ENCODE measurements at regions not wholly inside any gene's neighbourhood (a gene's known extent, or its start where the extent isn't known, plus 50 kb on each side); places are given as distances from the start of the nearest gene placed in this dataset.

DNA sequence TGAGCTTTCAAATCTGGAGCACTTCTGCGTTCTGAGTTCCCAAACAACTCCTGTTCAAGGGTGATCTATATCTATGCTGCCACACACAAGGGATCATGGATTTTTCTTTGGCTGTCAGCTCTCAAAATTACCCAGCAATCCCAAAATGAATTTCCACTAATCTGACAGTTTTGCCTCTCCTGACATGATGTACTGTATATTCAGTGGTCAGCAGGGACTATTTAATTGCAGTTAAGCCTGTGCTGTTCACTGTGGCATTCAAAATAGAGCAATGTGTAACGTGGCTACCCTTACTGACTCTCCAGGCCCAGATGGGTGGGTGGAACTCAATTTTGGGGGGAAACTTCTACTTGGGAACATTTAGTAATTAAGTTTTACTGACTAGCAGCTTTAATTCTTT, 283.8 kb upstream of the TSHZ2 start:
- TF ChIP-seq, protein P1, sequence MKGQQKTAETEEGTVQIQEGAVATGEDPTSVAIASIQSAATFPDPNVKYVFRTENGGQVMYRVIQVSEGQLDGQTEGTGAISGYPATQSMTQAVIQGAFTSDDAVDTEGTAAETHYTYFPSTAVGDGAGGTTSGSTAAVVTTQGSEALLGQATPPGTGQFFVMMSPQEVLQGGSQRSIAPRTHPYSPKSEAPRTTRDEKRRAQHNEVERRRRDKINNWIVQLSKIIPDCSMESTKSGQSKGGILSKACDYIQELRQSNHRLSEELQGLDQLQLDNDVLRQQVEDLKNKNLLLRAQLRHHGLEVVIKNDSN (CRISPR knock-in tag; IDR thresholded peaks at IDR 0.05), result no peak
- TF ChIP-seq ZNF232 (CRISPR knock-in tag; IDR thresholded peaks at IDR 0.05), result no peak
- TF ChIP-seq ZNF317 (CRISPR knock-in tag; IDR thresholded peaks at IDR 0.05; ENCODE audit: borderline replicate concordance, low read depth), result no peak
- TF ChIP-seq, protein P2, sequence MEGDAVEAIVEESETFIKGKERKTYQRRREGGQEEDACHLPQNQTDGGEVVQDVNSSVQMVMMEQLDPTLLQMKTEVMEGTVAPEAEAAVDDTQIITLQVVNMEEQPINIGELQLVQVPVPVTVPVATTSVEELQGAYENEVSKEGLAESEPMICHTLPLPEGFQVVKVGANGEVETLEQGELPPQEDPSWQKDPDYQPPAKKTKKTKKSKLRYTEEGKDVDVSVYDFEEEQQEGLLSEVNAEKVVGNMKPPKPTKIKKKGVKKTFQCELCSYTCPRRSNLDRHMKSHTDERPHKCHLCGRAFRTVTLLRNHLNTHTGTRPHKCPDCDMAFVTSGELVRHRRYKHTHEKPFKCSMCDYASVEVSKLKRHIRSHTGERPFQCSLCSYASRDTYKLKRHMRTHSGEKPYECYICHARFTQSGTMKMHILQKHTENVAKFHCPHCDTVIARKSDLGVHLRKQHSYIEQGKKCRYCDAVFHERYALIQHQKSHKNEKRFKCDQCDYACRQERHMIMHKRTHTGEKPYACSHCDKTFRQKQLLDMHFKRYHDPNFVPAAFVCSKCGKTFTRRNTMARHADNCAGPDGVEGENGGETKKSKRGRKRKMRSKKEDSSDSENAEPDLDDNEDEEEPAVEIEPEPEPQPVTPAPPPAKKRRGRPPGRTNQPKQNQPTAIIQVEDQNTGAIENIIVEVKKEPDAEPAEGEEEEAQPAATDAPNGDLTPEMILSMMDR (IDR thresholded peaks at IDR 0.05), result no peak
- TF ChIP-seq, protein P3, sequence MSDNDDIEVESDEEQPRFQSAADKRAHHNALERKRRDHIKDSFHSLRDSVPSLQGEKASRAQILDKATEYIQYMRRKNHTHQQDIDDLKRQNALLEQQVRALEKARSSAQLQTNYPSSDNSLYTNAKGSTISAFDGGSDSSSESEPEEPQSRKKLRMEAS (CRISPR knock-in tag; IDR thresholded peaks at IDR 0.05), result no peak
- TF ChIP-seq, protein P4, sequence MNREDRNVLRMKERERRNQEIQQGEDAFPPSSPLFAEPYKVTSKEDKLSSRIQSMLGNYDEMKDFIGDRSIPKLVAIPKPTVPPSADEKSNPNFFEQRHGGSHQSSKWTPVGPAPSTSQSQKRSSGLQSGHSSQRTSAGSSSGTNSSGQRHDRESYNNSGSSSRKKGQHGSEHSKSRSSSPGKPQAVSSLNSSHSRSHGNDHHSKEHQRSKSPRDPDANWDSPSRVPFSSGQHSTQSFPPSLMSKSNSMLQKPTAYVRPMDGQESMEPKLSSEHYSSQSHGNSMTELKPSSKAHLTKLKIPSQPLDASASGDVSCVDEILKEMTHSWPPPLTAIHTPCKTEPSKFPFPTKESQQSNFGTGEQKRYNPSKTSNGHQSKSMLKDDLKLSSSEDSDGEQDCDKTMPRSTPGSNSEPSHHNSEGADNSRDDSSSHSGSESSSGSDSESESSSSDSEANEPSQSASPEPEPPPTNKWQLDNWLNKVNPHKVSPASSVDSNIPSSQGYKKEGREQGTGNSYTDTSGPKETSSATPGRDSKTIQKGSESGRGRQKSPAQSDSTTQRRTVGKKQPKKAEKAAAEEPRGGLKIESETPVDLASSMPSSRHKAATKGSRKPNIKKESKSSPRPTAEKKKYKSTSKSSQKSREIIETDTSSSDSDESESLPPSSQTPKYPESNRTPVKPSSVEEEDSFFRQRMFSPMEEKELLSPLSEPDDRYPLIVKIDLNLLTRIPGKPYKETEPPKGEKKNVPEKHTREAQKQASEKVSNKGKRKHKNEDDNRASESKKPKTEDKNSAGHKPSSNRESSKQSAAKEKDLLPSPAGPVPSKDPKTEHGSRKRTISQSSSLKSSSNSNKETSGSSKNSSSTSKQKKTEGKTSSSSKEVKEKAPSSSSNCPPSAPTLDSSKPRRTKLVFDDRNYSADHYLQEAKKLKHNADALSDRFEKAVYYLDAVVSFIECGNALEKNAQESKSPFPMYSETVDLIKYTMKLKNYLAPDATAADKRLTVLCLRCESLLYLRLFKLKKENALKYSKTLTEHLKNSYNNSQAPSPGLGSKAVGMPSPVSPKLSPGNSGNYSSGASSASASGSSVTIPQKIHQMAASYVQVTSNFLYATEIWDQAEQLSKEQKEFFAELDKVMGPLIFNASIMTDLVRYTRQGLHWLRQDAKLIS (CRISPR knock-in tag; IDR thresholded peaks at IDR 0.05; ENCODE audit: borderline replicate concordance), result no peak
- TF ChIP-seq, protein P5, sequence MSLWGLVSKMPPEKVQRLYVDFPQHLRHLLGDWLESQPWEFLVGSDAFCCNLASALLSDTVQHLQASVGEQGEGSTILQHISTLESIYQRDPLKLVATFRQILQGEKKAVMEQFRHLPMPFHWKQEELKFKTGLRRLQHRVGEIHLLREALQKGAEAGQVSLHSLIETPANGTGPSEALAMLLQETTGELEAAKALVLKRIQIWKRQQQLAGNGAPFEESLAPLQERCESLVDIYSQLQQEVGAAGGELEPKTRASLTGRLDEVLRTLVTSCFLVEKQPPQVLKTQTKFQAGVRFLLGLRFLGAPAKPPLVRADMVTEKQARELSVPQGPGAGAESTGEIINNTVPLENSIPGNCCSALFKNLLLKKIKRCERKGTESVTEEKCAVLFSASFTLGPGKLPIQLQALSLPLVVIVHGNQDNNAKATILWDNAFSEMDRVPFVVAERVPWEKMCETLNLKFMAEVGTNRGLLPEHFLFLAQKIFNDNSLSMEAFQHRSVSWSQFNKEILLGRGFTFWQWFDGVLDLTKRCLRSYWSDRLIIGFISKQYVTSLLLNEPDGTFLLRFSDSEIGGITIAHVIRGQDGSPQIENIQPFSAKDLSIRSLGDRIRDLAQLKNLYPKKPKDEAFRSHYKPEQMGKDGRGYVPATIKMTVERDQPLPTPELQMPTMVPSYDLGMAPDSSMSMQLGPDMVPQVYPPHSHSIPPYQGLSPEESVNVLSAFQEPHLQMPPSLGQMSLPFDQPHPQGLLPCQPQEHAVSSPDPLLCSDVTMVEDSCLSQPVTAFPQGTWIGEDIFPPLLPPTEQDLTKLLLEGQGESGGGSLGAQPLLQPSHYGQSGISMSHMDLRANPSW (CRISPR knock-in tag; conservative IDR thresholded peaks at IDR 0.05; ENCODE audit: low read depth), result no peak
- no peak for TF ChIP-seq ZNF121 (CRISPR knock-in tag; IDR thresholded peaks at IDR 0.05)
- TF ChIP-seq, protein P6, sequence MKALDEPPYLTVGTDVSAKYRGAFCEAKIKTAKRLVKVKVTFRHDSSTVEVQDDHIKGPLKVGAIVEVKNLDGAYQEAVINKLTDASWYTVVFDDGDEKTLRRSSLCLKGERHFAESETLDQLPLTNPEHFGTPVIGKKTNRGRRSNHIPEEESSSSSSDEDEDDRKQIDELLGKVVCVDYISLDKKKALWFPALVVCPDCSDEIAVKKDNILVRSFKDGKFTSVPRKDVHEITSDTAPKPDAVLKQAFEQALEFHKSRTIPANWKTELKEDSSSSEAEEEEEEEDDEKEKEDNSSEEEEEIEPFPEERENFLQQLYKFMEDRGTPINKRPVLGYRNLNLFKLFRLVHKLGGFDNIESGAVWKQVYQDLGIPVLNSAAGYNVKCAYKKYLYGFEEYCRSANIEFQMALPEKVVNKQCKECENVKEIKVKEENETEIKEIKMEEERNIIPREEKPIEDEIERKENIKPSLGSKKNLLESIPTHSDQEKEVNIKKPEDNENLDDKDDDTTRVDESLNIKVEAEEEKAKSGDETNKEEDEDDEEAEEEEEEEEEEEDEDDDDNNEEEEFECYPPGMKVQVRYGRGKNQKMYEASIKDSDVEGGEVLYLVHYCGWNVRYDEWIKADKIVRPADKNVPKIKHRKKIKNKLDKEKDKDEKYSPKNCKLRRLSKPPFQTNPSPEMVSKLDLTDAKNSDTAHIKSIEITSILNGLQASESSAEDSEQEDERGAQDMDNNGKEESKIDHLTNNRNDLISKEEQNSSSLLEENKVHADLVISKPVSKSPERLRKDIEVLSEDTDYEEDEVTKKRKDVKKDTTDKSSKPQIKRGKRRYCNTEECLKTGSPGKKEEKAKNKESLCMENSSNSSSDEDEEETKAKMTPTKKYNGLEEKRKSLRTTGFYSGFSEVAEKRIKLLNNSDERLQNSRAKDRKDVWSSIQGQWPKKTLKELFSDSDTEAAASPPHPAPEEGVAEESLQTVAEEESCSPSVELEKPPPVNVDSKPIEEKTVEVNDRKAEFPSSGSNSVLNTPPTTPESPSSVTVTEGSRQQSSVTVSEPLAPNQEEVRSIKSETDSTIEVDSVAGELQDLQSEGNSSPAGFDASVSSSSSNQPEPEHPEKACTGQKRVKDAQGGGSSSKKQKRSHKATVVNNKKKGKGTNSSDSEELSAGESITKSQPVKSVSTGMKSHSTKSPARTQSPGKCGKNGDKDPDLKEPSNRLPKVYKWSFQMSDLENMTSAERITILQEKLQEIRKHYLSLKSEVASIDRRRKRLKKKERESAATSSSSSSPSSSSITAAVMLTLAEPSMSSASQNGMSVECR (CRISPR knock-in tag; IDR thresholded peaks at IDR 0.05; ENCODE audit: borderline replicate concordance), result no peak
- TF ChIP-seq TCF7 (CRISPR knock-in tag; IDR thresholded peaks at IDR 0.05; ENCODE audit: low read depth), result no peak
- no peak for TF ChIP-seq ATF1 (CRISPR knock-in tag; IDR thresholded peaks at IDR 0.05)
- no peak for TF ChIP-seq SP1 (CRISPR knock-in tag; conservative IDR thresholded peaks at IDR 0.05)

Data from WTC11 (cell line).